ENCODE measurements at regions not wholly inside any gene's neighbourhood (a gene's known extent, or its start where the extent isn't known, plus 50 kb on each side); places are given as distances from the start of the nearest gene placed in this dataset.

DNA sequence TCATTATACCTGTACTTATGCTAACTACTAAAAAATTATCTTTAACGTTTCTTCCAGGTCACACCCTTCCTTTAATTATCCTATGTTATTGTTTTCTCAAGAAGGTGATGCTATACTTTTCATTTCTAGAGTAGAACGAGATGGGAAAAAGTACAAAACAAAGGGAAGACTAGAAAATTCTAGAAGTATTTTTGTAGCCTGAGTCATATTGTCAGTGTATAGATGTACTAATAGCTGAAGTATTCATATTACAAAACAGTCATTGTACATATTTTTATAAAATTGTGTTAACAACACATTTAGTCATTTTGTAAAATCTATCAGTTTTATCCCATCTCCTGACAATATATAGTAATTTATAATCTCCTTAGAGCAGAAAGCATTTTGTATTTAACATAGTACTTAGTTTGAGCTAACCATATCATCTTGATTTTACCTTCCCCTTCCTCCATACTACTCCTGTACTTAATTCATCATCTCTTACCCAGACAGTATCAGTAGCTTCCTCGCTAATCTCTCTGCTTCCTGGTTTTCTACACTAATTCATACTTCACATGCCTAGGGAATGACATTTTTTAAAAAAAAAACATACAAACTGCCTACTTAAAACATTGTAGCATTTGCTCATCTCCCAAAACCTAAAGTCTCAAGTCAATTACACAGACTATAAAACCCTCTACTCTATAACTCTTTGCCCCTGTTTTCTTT is 920.9 kb downstream of the RPS29 start:
- intact Hi-C loops (cut with DNase I), result no loop called here
- no peak for ATAC-seq
- Histone ChIP-seq H3K36me3 (no peaks in the 10 kb centered on the region), H3K27me3 (no peaks in the 10 kb centered on the region), H3K4me3 (no peak overlapping the region), H3K27ac (no peak overlapping the region), H3K9me3 (no peaks in the 10 kb centered on the region), H3K4me1 (no peaks in the 10 kb centered on the region)
- 34 to 44% methylated on average over 3 of the region's 3 CpGs for WGBS, 2 donors
- TF ChIP-seq, protein P1, sequence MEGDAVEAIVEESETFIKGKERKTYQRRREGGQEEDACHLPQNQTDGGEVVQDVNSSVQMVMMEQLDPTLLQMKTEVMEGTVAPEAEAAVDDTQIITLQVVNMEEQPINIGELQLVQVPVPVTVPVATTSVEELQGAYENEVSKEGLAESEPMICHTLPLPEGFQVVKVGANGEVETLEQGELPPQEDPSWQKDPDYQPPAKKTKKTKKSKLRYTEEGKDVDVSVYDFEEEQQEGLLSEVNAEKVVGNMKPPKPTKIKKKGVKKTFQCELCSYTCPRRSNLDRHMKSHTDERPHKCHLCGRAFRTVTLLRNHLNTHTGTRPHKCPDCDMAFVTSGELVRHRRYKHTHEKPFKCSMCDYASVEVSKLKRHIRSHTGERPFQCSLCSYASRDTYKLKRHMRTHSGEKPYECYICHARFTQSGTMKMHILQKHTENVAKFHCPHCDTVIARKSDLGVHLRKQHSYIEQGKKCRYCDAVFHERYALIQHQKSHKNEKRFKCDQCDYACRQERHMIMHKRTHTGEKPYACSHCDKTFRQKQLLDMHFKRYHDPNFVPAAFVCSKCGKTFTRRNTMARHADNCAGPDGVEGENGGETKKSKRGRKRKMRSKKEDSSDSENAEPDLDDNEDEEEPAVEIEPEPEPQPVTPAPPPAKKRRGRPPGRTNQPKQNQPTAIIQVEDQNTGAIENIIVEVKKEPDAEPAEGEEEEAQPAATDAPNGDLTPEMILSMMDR (IDR thresholded peaks at IDR 0.05), result no peak
- DNase-seq, result no peak
- FAIRE-seq, result no peak

DNA sequence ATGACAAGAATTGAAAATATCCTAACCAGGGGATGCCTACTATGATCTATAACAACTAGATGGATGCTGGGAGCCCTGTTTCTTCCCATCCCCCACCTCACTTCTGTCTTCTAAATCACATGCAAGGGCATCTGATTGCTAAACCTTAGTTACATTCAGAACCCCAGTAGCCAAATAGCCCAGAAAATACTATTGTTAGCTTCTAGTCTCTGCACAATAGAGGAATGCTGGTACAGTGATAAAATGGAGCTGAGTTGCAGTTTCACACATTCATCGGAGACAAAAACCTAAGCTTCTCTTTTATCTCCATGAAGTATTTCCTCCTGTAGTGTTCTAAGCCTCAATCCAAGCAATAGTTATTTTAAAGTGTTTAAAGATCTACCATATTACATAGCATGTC is 942.9 kb downstream of the RPS29 start:
- 43 to 50% methylated on average over 1 of the region's 1 CpG for WGBS, 2 donors
- intact Hi-C loops (cut with DNase I), result no loop called here
- Histone ChIP-seq H3K4me1 (no peaks in the 10 kb centered on the region), H3K36me3 (no peaks in the 10 kb centered on the region), H3K27me3 (no peaks in the 10 kb centered on the region), H3K4me3 (no peak overlapping the region), H3K9me3 (no peaks in the 10 kb centered on the region), H3K27ac (no peak overlapping the region)
- ATAC-seq (no peak), FAIRE-seq (no peak), DNase-seq (no peak)
- TF ChIP-seq, protein P1 (IDR thresholded peaks at IDR 0.05), result no peak

DNA sequence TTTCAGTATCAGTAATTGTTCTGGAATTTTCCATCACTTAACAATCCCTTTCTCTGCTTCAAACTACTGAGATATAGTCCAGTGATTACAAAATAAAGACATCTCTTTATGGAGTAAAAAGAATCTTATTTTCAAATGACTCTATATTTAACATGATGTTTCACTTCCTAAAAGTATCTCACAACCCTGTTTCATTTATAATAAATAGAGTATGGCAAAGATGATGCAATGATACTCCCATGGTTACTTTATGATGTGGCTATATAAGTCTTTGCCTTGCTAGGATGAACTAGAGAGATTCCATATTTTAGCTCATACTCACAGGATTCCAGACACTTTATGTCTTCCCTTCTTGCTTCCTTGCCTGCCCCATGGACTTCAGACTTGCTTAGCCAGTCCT is 953.5 kb upstream of the MDGA2 start:
- Histone ChIP-seq H3K36me3 (no peaks in the 10 kb centered on the region), H3K9me3 (no peaks in the 10 kb centered on the region), H3K27me3 (no peaks in the 10 kb centered on the region), H3K4me1 (no peaks in the 10 kb centered on the region), H3K4me3 (no peak overlapping the region), H3K27ac (no peak overlapping the region)
- TF ChIP-seq, protein P1 (IDR thresholded peaks at IDR 0.05), result no peak
- FAIRE-seq (no peak), ATAC-seq (no peak), DNase-seq (no peak)
- intact Hi-C loops (cut with DNase I), result no loop called here

DNA sequence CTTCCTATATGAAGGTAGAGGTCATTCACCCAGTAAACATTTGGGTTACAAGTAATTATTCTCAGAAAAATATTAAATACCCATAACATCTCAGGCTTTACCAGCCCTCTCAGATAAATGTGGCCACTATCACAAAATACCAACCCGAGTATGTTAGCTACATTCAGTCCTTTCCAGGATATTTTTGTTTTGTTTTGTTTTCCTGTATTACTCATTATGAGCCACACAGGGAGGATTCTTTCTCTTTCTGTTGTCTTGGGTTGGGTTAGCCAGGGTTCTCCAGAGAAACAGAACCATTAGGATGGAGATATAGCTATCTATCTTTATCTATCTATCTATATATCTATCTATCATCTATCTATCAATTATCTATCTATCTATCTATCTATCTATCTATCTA is 947.6 kb upstream of the MDGA2 start:
- Histone ChIP-seq H3K27ac (no peak overlapping the region), H3K27me3 (no peaks in the 10 kb centered on the region), H3K4me1 (no peaks in the 10 kb centered on the region), H3K9me3 (no peaks in the 10 kb centered on the region), H3K4me3 (no peak overlapping the region), H3K36me3 (no peaks in the 10 kb centered on the region)
- FAIRE-seq (no peak), ATAC-seq (no peak), DNase-seq (no peak)
- 39 to 41% methylated on average over 1 of the region's 1 CpG for WGBS, 2 donors
- TF ChIP-seq, protein P1 (IDR thresholded peaks at IDR 0.05), result no peak
- intact Hi-C loops (cut with DNase I), result no loop called here

DNA sequence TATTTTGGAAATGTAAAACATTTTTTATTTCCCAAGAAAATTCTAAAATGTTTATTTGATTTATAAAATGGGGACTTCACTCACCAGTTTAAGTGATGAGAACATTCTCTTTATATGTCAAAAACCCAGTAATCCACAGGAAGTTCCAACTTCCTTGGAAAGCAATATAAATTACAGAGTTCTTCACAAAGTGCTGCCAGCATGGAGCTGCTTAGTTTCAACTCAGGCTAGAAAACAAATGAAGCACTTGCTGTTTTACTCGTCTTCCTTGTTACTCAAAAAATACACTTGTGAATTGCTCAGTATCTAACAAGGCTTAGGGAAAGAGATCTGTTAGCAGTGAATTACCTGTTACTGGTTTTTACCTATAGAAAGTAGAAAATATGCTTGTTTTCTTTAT is 942.7 kb upstream of the MDGA2 start:
- no peaks in the 10 kb centered on the region for H3K4me1 ChIP-seq
- no peak for FAIRE-seq
- H3K27ac ChIP-seq, result no peak overlapping the region
- TF ChIP-seq, protein P1 (IDR thresholded peaks at IDR 0.05), result no peak
- no peak for ATAC-seq
- H3K36me3 ChIP-seq, result no peaks in the 10 kb centered on the region
- WGBS, 2 donors, result 19 to 33% methylated on average over 1 of the region's 1 CpG
- H3K27me3 ChIP-seq, result no peaks in the 10 kb centered on the region
- intact Hi-C loops (cut with DNase I), result no loop called here
- H3K9me3 ChIP-seq, result no peaks in the 10 kb centered on the region
- no peak for DNase-seq
- no peak overlapping the region for H3K4me3 ChIP-seq

Measured in pancreas (tissue), 10 donors.